Chondrocyte (in vitro differentiated cells): ENCODE measurements at regions not wholly inside any gene's neighbourhood (a gene's known extent, or its start where the extent isn't known, plus 50 kb on each side); places are given as distances from the start of the nearest gene placed in this dataset.

Source experiments
- DNase-seq: peaks from one replicate; pipeline ENCODE4 v3.0.0; 2021; ENCODE audit warnings: mixed read lengths, low spot score
- H3K27ac Mint-ChIP-seq: one replicate; pipeline ENCODE4 v1.8.0; 2021; ENCODE audit warnings: mild to moderate bottlenecking, moderate library complexity, mixed read lengths; ENCODE audit not compliant: unreplicated experiment
- H3K27me3 Mint-ChIP-seq: 2 replicates; pipeline ENCODE4 v1.8.0; 2021; ENCODE audit warnings: low read depth, mixed read lengths
- H3K36me3 Mint-ChIP-seq: 2 replicates; pipeline ENCODE4 v1.8.0; 2021; ENCODE audit warnings: low read depth, mixed read lengths
- H3K4me1 Mint-ChIP-seq: 2 replicates; pipeline ENCODE4 v1.8.0; 2021; ENCODE audit warnings: low read depth, mild to moderate bottlenecking, mixed read lengths
- H3K4me3 Mint-ChIP-seq: one replicate; pipeline ENCODE4 v1.8.0; 2021; ENCODE audit warnings: mild to moderate bottlenecking, moderate library complexity, mixed read lengths; ENCODE audit not compliant: unreplicated experiment
- H3K9me3 Mint-ChIP-seq: 2 replicates; pipeline ENCODE4 v1.8.0; 2021; ENCODE audit warnings: low read depth, mixed read lengths
- CTCF ChIP-seq: fragments of 200-600 bp; sonication (generic); IDR thresholded peaks from 2 replicates; pipeline ENCODE4 v1.5.0; 2021; ENCODE audit warnings: antibody characterized with exemption, mild to moderate bottlenecking, moderate library complexity

GRCh38 chr22:47776329-47776728 lies 1013.9 kb downstream of the TBC1D22A start:
- Mint-ChIP-seq H3K27me3 (peaks cover 19% of the 10 kb centered on the region), H3K36me3 (no peaks in the 10 kb centered on the region), H3K4me3 (no peak overlapping the region), H3K4me1 (no peaks in the 10 kb centered on the region), H3K9me3 (peaks cover 3% of the 10 kb centered on the region), H3K27ac (no peak overlapping the region)
- TF ChIP-seq CTCF = no peak
- DNase-seq = no peak

GRCh38 chr22:47775686-47776085 lies 1013.2 kb downstream of the TBC1D22A start:
- no peak for DNase-seq
- Mint-ChIP-seq H3K27ac (no peak overlapping the region), H3K4me1 (no peaks in the 10 kb centered on the region), H3K36me3 (no peaks in the 10 kb centered on the region), H3K4me3 (no peak overlapping the region), H3K27me3 (peaks cover 20% of the 10 kb centered on the region), H3K9me3 (peaks cover 9% of the 10 kb centered on the region)
- no peak for TF ChIP-seq CTCF

GRCh38 chr22:47775191-47775590 lies 1012.7 kb downstream of the TBC1D22A start:
- TF ChIP-seq CTCF = no peak
- Mint-ChIP-seq H3K9me3 (peaks cover 10% of the 10 kb centered on the region), H3K27ac (no peak overlapping the region), H3K4me1 (no peaks in the 10 kb centered on the region), H3K36me3 (no peaks in the 10 kb centered on the region), H3K4me3 (no peak overlapping the region), H3K27me3 (peaks cover 22% of the 10 kb centered on the region)
- no peak for DNase-seq

- peaks cover 13% of the 10 kb centered on the region for H3K9me3 Mint-ChIP-seq
- no peaks in the 10 kb centered on the region for H3K4me1 Mint-ChIP-seq
- H3K27ac Mint-ChIP-seq = no peak overlapping the region
- H3K27me3 Mint-ChIP-seq = peaks cover 17% of the 10 kb centered on the region
- no peaks in the 10 kb centered on the region for H3K36me3 Mint-ChIP-seq
- no peak for TF ChIP-seq CTCF
- DNase-seq = no peak
- no peak overlapping the region for H3K4me3 Mint-ChIP-seq
Measured at GRCh38 chr22:47773635-47774034, 1011.2 kb downstream of the TBC1D22A start.

- Mint-ChIP-seq H3K27ac (no peak overlapping the region), H3K9me3 (peaks cover 13% of the 10 kb centered on the region), H3K36me3 (no peaks in the 10 kb centered on the region), H3K27me3 (peaks cover 17% of the 10 kb centered on the region), H3K4me1 (no peaks in the 10 kb centered on the region), H3K4me3 (no peak overlapping the region)
- no peak for DNase-seq
- no peak for TF ChIP-seq CTCF
Measured at GRCh38 chr22:47772864-47773263, 1010.4 kb downstream of the TBC1D22A start.
